PC-3 (cell line): ENCODE measurements at regions not wholly inside any gene's neighbourhood (a gene's known extent, or its start where the extent isn't known, plus 50 kb on each side); places are given as distances from the start of the nearest gene placed in this dataset.

Source experiments
- CTCF ChIP-seq: fragments of 300-600 bp; sonication (generic); conservative IDR thresholded peaks from 2 replicates; pipeline ENCODE4 v1.5.1; 2017; ENCODE audit warnings: antibody characterized with exemption, low read depth, mild to moderate bottlenecking, low read length
- EZH2 ChIP-seq: fragments of 300-600 bp; sonication (generic); IDR thresholded peaks from one replicate; pipeline ENCODE4 v1.6.1; 2017; ENCODE audit warnings: antibody characterized with exemption, mild to moderate bottlenecking, low read length; ENCODE audit not compliant: unreplicated experiment
- EZH2phosphoT487 ChIP-seq: fragments of 300-600 bp; sonication (generic); IDR thresholded peaks from 2 replicates; pipeline ENCODE4 v1.6.1; 2018; ENCODE audit warnings: mild to moderate bottlenecking, antibody characterized with exemption, low read length, borderline replicate concordance

DNA sequence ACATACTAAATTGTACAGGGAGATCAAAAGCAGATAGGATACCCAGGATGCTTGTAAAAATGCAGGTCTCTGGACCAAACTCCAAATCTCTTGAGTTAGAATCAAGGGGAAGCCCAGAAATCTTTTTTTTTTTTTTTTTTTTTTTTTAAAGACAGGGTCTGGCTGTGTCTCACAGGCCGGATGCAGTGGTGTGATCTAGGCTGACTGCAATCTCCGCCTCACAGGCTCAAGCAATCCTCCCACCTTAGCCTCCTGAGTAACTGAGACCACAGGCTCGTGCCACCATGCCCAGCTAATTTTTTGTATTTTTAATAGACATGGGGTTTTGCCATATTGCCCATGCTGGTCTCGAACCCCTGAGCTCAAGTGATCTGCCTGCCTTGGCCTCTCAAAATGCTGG is 373.5 kb downstream of the SHQ1 start:
- TF ChIP-seq CTCF (no peak), EZH2 (no peak), EZH2phosphoT487 (no peak)
